ENCODE measurements at regions not wholly inside any gene's neighbourhood (a gene's known extent, or its start where the extent isn't known, plus 50 kb on each side); places are given as distances from the start of the nearest gene placed in this dataset.

- no peak overlapping the region for H3K4me3 ChIP-seq
- H3K9me3 ChIP-seq: no peaks in the 10 kb centered on the region
- no peak for DNase-seq
- TF ChIP-seq, protein P1, sequence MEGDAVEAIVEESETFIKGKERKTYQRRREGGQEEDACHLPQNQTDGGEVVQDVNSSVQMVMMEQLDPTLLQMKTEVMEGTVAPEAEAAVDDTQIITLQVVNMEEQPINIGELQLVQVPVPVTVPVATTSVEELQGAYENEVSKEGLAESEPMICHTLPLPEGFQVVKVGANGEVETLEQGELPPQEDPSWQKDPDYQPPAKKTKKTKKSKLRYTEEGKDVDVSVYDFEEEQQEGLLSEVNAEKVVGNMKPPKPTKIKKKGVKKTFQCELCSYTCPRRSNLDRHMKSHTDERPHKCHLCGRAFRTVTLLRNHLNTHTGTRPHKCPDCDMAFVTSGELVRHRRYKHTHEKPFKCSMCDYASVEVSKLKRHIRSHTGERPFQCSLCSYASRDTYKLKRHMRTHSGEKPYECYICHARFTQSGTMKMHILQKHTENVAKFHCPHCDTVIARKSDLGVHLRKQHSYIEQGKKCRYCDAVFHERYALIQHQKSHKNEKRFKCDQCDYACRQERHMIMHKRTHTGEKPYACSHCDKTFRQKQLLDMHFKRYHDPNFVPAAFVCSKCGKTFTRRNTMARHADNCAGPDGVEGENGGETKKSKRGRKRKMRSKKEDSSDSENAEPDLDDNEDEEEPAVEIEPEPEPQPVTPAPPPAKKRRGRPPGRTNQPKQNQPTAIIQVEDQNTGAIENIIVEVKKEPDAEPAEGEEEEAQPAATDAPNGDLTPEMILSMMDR (IDR thresholded peaks at IDR 0.05): no peak
- intact Hi-C loops (cut with DNase I): loop anchor here in 1 of 2 donors (5.0 to 10.0 kb wide), 2 partner anchors 92 to 200 kb away; no protein-coding TSS in a partner anchor
- peaks cover 0 to 3% of the 10 kb centered on the region in 2 donors for H3K27me3 ChIP-seq
- no peak overlapping the region for H3K27ac ChIP-seq
- ATAC-seq: no peak
- H3K4me1 ChIP-seq: no peaks in the 10 kb centered on the region
- H3K36me3 ChIP-seq: no peaks in the 10 kb centered on the region
These were observed 168.8 kb upstream of the TBX20 start for GRCh38 chr7:35422715-35423114.

GRCh38 chr7:35420656-35421055, 166.8 kb upstream of the TBX20 start:
- Histone ChIP-seq H3K36me3 (no peaks in the 10 kb centered on the region), H3K27ac (no peak overlapping the region), H3K4me3 (no peak overlapping the region), H3K27me3 (peaks cover 0 to 3% of the 10 kb centered on the region in 2 donors), H3K9me3 (no peaks in the 10 kb centered on the region), H3K4me1 (no peaks in the 10 kb centered on the region)
- TF ChIP-seq, protein P1 (IDR thresholded peaks at IDR 0.05): no peak
- intact Hi-C loops (cut with DNase I): loop anchor here in 1 of 2 donors (5.0 to 10.0 kb wide), 2 partner anchors 94 to 202 kb away; no protein-coding TSS in a partner anchor
- ATAC-seq (no peak), DNase-seq (peak in 1 of 4 donors; percentile 6)

GRCh38 chr7:35419391-35419755, 165.5 kb upstream of the TBX20 start:
- intact Hi-C loops (cut with DNase I): no loop called here
- H3K27ac ChIP-seq: no peak overlapping the region

GRCh38 chr7:35418716-35419390, 165.0 kb upstream of the TBX20 start:
- TF ChIP-seq, protein P1 (IDR thresholded peaks at IDR 0.05): no peak
- H3K36me3 ChIP-seq: no peaks in the 10 kb centered on the region
- no peaks in the 10 kb centered on the region for H3K9me3 ChIP-seq
- DNase-seq (peak in 1 of 4 donors; percentile 61), ATAC-seq (no peak)
- H3K4me3 ChIP-seq: no peak overlapping the region
- intact Hi-C loops (cut with DNase I): no loop called here
- no peak overlapping the region for H3K27ac ChIP-seq
- H3K27me3 ChIP-seq: peaks cover 0 to 3% of the 10 kb centered on the region in 2 donors
- H3K4me1 ChIP-seq: no peaks in the 10 kb centered on the region

More at GRCh38 chr7:35419391-35419755, 165.5 kb upstream of the TBX20 start:
- H3K9me3 ChIP-seq: no peaks in the 10 kb centered on the region
- TF ChIP-seq, protein P1 (IDR thresholded peaks at IDR 0.05): no peak
- no peaks in the 10 kb centered on the region for H3K36me3 ChIP-seq
- no peaks in the 10 kb centered on the region for H3K4me1 ChIP-seq
- H3K4me3 ChIP-seq: no peak overlapping the region
- H3K27me3 ChIP-seq: peaks cover 0 to 3% of the 10 kb centered on the region in 2 donors
- DNase-seq (no peak), ATAC-seq (no peak)

DNA sequence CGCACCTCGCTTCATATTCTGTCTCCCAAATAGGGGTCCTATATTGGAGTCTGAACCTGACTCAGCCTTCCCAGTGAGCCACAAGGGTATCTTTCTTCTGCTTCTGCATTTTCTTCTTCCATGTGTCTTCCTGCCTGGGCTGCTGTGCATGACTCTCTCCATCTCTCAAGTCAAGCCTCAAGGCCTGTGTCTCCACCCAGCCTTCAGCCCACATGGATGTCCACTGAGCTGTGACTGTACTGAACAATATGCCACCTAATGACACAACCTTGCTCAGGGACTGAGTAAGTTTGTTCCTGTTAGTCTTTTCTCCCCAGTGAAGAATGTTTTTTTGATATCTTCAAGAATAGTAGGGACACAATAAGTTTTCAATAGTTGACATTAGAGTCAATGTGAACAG, 162.7 kb upstream of the TBX20 start:
- TF ChIP-seq, protein P1 (IDR thresholded peaks at IDR 0.05): no peak
- Histone ChIP-seq H3K4me1 (no peaks in the 10 kb centered on the region), H3K27me3 (peaks cover 0 to 8% of the 10 kb centered on the region in 2 donors), H3K4me3 (no peak overlapping the region), H3K9me3 (no peaks in the 10 kb centered on the region), H3K27ac (no peak overlapping the region), H3K36me3 (no peaks in the 10 kb centered on the region)
- DNase-seq (no peak), ATAC-seq (no peak)
- intact Hi-C loops (cut with DNase I): no loop called here
